ENCODE measurements at regions not wholly inside any gene's neighbourhood (a gene's known extent, or its start where the extent isn't known, plus 50 kb on each side); places are given as distances from the start of the nearest gene placed in this dataset.

DNA sequence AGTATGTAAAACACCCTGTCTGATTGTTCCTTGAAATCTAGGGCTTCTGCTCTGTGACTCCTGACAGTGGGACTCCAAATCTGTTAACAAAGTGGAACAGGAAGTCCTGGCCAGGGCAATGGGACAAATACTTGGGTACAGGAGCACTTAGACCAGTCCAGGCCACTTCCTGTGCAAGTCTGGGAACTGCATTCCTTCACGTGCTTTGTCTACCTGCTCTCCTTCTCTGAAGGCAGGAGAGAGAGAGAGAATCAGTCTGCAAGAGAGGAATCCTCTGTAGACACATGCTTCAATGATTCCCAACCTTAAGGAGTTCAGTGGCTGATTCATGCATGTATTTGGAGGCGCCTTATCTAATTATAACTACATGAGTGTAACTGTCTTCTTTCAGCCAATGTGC, 530.2 kb downstream of the GATA3 start:
- no peaks in the 10 kb centered on the region for H3K36me3 ChIP-seq (ENCODE audit: insufficient read depth, low read length)
- Mint-ChIP-seq H3K27me3 (peaks cover 33% of the 10 kb centered on the region), H3K4me3 (no peak overlapping the region), H3K4me1 (ENCODE audit: low read depth) (no peaks in the 10 kb centered on the region), H3K36me3 (ENCODE audit: low read depth) (no peaks in the 10 kb centered on the region), H3K9me3 (no peaks in the 10 kb centered on the region), H3K27ac (no peak overlapping the region)
- H3K27ac ChIP-seq (ENCODE audit: low read depth in 1 of 2, low read length in 2 of 2), result no peak overlapping the region
- ChIA-PET POLR2A (no interaction called here), CTCF (no interaction called here)
- TF ChIP-seq, protein P1, sequence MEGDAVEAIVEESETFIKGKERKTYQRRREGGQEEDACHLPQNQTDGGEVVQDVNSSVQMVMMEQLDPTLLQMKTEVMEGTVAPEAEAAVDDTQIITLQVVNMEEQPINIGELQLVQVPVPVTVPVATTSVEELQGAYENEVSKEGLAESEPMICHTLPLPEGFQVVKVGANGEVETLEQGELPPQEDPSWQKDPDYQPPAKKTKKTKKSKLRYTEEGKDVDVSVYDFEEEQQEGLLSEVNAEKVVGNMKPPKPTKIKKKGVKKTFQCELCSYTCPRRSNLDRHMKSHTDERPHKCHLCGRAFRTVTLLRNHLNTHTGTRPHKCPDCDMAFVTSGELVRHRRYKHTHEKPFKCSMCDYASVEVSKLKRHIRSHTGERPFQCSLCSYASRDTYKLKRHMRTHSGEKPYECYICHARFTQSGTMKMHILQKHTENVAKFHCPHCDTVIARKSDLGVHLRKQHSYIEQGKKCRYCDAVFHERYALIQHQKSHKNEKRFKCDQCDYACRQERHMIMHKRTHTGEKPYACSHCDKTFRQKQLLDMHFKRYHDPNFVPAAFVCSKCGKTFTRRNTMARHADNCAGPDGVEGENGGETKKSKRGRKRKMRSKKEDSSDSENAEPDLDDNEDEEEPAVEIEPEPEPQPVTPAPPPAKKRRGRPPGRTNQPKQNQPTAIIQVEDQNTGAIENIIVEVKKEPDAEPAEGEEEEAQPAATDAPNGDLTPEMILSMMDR (IDR thresholded peaks at IDR 0.05), result no peak
- H3K9me3 ChIP-seq (ENCODE audit: control insufficient read depth in 1 of 2, insufficient read depth in 1 of 2, low read length in 2 of 2), result no peaks in the 10 kb centered on the region
- no peak for DNase-seq
- no peak for ATAC-seq (ENCODE audit: poor library complexity)
- peaks cover 0 to 5% of the 10 kb centered on the region in 2 experiments for H3K27me3 ChIP-seq (ENCODE audit: control insufficient read depth in 1 of 2, insufficient read depth in 2 of 2, low read length in 2 of 2)
- H3K4me3 ChIP-seq (ENCODE audit: low read length), result no peak overlapping the region
- intact Hi-C loops (cut with DNase I, micrococcal nuclease), result no loop called here
- H3K4me1 ChIP-seq (ENCODE audit: insufficient read depth, low read length), result no peaks in the 10 kb centered on the region

DNA sequence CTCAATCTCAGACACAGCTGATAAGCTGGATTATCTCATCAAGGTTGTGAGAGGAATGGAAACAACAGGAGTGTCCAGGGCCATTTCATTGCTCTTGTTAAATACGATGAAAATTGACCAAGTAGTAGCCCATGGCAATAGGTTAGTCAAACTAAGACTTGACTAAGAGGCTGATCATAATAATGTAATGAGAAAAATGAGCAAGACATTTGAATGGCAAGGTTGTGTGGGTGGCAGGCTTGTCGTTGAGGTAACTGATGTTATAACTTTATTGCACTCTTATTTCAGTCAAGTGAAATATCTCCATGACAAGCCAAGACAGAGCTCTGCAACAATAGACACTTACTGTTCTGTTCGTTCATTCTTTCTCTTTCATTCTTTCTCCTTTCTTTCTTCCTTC, 532.0 kb downstream of the GATA3 start:
- Mint-ChIP-seq H3K4me3 (no peak overlapping the region), H3K27ac (no peak overlapping the region), H3K4me1 (ENCODE audit: low read depth) (no peaks in the 10 kb centered on the region), H3K9me3 (no peaks in the 10 kb centered on the region), H3K27me3 (peaks cover 48% of the 10 kb centered on the region), H3K36me3 (ENCODE audit: low read depth) (no peaks in the 10 kb centered on the region)
- H3K4me1 ChIP-seq (ENCODE audit: insufficient read depth, low read length), result no peaks in the 10 kb centered on the region
- H3K4me3 ChIP-seq (ENCODE audit: low read length), result no peak overlapping the region
- ChIA-PET CTCF (no interaction called here), POLR2A (no interaction called here)
- ATAC-seq (ENCODE audit: poor library complexity) (no peak), DNase-seq (no peak)
- H3K36me3 ChIP-seq (ENCODE audit: insufficient read depth, low read length), result no peaks in the 10 kb centered on the region
- H3K27me3 ChIP-seq (ENCODE audit: control insufficient read depth in 1 of 2, insufficient read depth in 2 of 2, low read length in 2 of 2), result peaks cover 0 to 5% of the 10 kb centered on the region in 2 experiments
- no peak overlapping the region for H3K27ac ChIP-seq (ENCODE audit: low read depth in 1 of 2, low read length in 2 of 2)
- intact Hi-C loops (cut with DNase I, micrococcal nuclease), result no loop called here
- TF ChIP-seq, protein P1 (IDR thresholded peaks at IDR 0.05), result no peak
- no peaks in the 10 kb centered on the region for H3K9me3 ChIP-seq (ENCODE audit: control insufficient read depth in 1 of 2, insufficient read depth in 1 of 2, low read length in 2 of 2)

DNA sequence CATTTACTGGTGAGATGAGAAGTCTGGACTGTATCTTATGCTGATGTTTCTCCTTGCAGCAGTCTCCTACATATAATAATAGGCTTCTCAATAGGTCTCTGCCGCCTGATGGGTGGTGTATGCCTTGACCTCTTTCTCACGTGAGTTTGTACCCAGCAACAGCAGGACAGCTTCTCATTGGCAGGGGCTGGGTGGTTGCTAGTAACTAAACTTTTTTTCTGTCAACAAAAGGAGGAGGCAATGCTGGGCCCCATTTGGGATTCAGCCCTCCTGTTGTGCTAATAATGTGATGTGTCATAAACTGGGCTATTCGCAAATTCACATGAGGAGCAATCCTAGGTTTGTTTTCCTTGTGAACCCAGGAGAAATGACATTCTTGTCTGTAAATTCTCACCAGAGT, 533.6 kb downstream of the GATA3 start:
- no peak overlapping the region for H3K4me3 ChIP-seq (ENCODE audit: low read length)
- peaks cover 0 to 5% of the 10 kb centered on the region in 2 experiments for H3K27me3 ChIP-seq (ENCODE audit: control insufficient read depth in 1 of 2, insufficient read depth in 2 of 2, low read length in 2 of 2)
- H3K27ac Mint-ChIP-seq, result no peak overlapping the region
- ChIA-PET POLR2A (no interaction called here), CTCF (no interaction called here)
- ATAC-seq (ENCODE audit: poor library complexity) (no peak), DNase-seq (no peak)
- intact Hi-C loops (cut with DNase I, micrococcal nuclease), result no loop called here
- H3K9me3 Mint-ChIP-seq, result no peaks in the 10 kb centered on the region
- H3K4me1 ChIP-seq (ENCODE audit: insufficient read depth, low read length), result no peaks in the 10 kb centered on the region
- H3K27ac ChIP-seq (ENCODE audit: low read depth in 1 of 2, low read length in 2 of 2), result no peak overlapping the region
- no peaks in the 10 kb centered on the region for H3K4me1 Mint-ChIP-seq (ENCODE audit: low read depth)
- no peaks in the 10 kb centered on the region for H3K36me3 Mint-ChIP-seq (ENCODE audit: low read depth)
- H3K36me3 ChIP-seq (ENCODE audit: insufficient read depth, low read length), result no peaks in the 10 kb centered on the region
- TF ChIP-seq, protein P1 (IDR thresholded peaks at IDR 0.05), result no peak
- H3K4me3 Mint-ChIP-seq, result no peak overlapping the region
- H3K9me3 ChIP-seq (ENCODE audit: control insufficient read depth in 1 of 2, insufficient read depth in 1 of 2, low read length in 2 of 2), result no peaks in the 10 kb centered on the region
- H3K27me3 Mint-ChIP-seq, result peaks cover 54% of the 10 kb centered on the region

All from CD4-positive, alpha-beta T cell (primary cell).